K562 (cell line): ENCODE measurements at regions not wholly inside any gene's neighbourhood (a gene's known extent, or its start where the extent isn't known, plus 50 kb on each side); places are given as distances from the start of the nearest gene placed in this dataset.

Experiments
- CTCF ChIP-seq, 3 experiments: IDR thresholded peaks in 2 of 3; conservative IDR thresholded peaks in 1 of 3; 2 replicates each; pipeline ENCODE4 v1.5.1; 2011 to 2012; ENCODE audit warnings: low read length in 3 of 3, mild to moderate bottlenecking in 3 of 3, control low read depth in 2 of 3, improper control_type of control experiment in 1 of 3, inconsistent platforms in 1 of 3, low read depth in 1 of 3, mixed read lengths in 1 of 3, moderate library complexity in 1 of 3; ENCODE audit not compliant: insufficient read depth in 2 of 3
- EZH2 ChIP-seq: IDR thresholded peaks from 2 replicates; pipeline ENCODE4 v1.6.1; 2012; ENCODE audit warnings: low read depth, mild to moderate bottlenecking, inconsistent platforms, low read length, borderline replicate concordance
- PCBP1 ChIP-seq: fragments of 200-400 bp; formaldehyde crosslinking; IDR thresholded peaks from 2 replicates; pipeline ENCODE4 v1.6.1; 2018; ENCODE audit warnings: mild to moderate bottlenecking, low read depth, low read length; ENCODE audit not compliant: poor library complexity, severe bottlenecking
- SRSF1 ChIP-seq: fragments of 200-400 bp; formaldehyde crosslinking; IDR thresholded peaks from 2 replicates; pipeline ENCODE4 v1.6.1; 2017; ENCODE audit warnings: mild to moderate bottlenecking, low read depth, low read length, moderate library complexity
- ZNF347 ChIP-seq: fragments of 450-650 bp; formaldehyde crosslinking; IDR thresholded peaks from 2 replicates; pipeline ENCODE4 v1.4.0; 2020; ENCODE audit warnings: low read depth, mild to moderate bottlenecking, moderate library complexity
- TF ChIP-seq, protein P1 (sequence below): fragments of 450-650 bp; conservative IDR thresholded peaks from 2 replicates; pipeline ENCODE4 v1.6.1; 2016; ENCODE audit warnings: missing genetic modification characterization, low read depth, mild to moderate bottlenecking, missing compliant biosample characterization, moderate library complexity

DNA sequence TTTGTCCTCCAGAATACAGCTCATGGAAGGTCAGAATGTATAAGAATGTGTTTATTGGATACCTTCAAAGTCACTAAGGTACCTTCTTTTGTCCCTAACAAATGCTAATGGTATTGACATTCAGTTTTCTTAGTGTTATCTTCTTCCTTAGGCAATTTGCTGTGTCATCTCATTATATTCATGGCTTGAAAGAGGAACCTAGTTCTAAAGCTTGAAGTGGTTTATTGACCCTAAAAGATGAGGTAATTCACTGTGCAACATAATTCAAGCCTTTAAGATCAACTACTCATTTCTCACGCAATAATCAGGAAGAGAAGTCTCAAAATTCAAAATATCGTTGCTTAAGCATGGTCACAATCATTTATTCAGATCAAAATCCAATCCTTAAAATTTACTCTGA lies 342.7 kb upstream of the RIOK2 start:
- TF ChIP-seq PCBP1, result no peak
- no peak for TF ChIP-seq SRSF1
- TF ChIP-seq EZH2, result no peak
- TF ChIP-seq ZNF347 (CRISPR knock-in tag), result no peak
- TF ChIP-seq, protein P1, sequence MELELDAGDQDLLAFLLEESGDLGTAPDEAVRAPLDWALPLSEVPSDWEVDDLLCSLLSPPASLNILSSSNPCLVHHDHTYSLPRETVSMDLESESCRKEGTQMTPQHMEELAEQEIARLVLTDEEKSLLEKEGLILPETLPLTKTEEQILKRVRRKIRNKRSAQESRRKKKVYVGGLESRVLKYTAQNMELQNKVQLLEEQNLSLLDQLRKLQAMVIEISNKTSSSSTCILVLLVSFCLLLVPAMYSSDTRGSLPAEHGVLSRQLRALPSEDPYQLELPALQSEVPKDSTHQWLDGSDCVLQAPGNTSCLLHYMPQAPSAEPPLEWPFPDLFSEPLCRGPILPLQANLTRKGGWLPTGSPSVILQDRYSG, result no peak
- no peak for TF ChIP-seq CTCF (IDR thresholded peaks at IDR 0.05 in 2 of 3, conservative IDR thresholded peaks at IDR 0.05 in 1 of 3; ENCODE audit: insufficient read depth in 2 of 3, low read depth in 1 of 3, low read length in 3 of 3)
